ENCODE measurements at regions not wholly inside any gene's neighbourhood (a gene's known extent, or its start where the extent isn't known, plus 50 kb on each side); places are given as distances from the start of the nearest gene placed in this dataset.

GRCh38 chr2:8537562-8538155 is 144.2 kb upstream of the ID2 start:
- DNase-seq (ENCODE audit: low read depth in 4 of 4, low spot score in 3 of 4), result no peak

- no peak for DNase-seq (ENCODE audit: low read depth in 4 of 4, low spot score in 3 of 4)
Measured at GRCh38 chr2:8538531-8538930, 143.3 kb upstream of the ID2 start.

GRCh38 chr2:8538931-8539621 is 142.8 kb upstream of the ID2 start:
- no peak for DNase-seq (ENCODE audit: low read depth in 4 of 4, low spot score in 3 of 4)

GRCh38 chr2:8539743-8540551 is 141.9 kb upstream of the ID2 start:
- DNase-seq (ENCODE audit: low read depth in 4 of 4, low spot score in 3 of 4), result peak in 3 of 4 donors; percentile 59 to 80 (median 72)

GRCh38 chr2:8540552-8541055 is 141.3 kb upstream of the ID2 start:
- DNase-seq (ENCODE audit: low read depth in 4 of 4, low spot score in 3 of 4), result no peak

- no peak for DNase-seq (ENCODE audit: low read depth in 4 of 4, low spot score in 3 of 4)
Measured at GRCh38 chr2:8541223-8541622, 140.6 kb upstream of the ID2 start.

- no peak for DNase-seq (ENCODE audit: low read depth in 4 of 4, low spot score in 3 of 4)
Measured at GRCh38 chr2:8541636-8542035, 140.2 kb upstream of the ID2 start.

GRCh38 chr2:8542381-8543059 is 139.3 kb upstream of the ID2 start:
- no peak for DNase-seq (ENCODE audit: low read depth in 4 of 4, low spot score in 3 of 4)

- no peak for DNase-seq (ENCODE audit: low read depth in 4 of 4, low spot score in 3 of 4)
Measured at GRCh38 chr2:8543060-8543382, 138.8 kb upstream of the ID2 start.

- DNase-seq (ENCODE audit: low read depth in 4 of 4, low spot score in 3 of 4), result no peak
Measured at GRCh38 chr2:8543383-8544170, 138.3 kb upstream of the ID2 start.

- no peak for DNase-seq (ENCODE audit: low read depth in 4 of 4, low spot score in 3 of 4)
Measured at GRCh38 chr2:8544171-8544785, 137.6 kb upstream of the ID2 start.

GRCh38 chr2:8544786-8545694 is 136.8 kb upstream of the ID2 start:
- no peak for DNase-seq (ENCODE audit: low read depth in 4 of 4, low spot score in 3 of 4)

- DNase-seq (ENCODE audit: low read depth in 4 of 4, low spot score in 3 of 4), result no peak
Measured at GRCh38 chr2:8545695-8546611, 135.9 kb upstream of the ID2 start.

- DNase-seq (ENCODE audit: low read depth in 4 of 4, low spot score in 3 of 4), result no peak
Measured at GRCh38 chr2:8546612-8547283, 135.1 kb upstream of the ID2 start.

GRCh38 chr2:8547284-8548064 is 134.4 kb upstream of the ID2 start:
- no peak for DNase-seq (ENCODE audit: low read depth in 4 of 4, low spot score in 3 of 4)

GRCh38 chr2:8548065-8548618 is 133.7 kb upstream of the ID2 start:
- no peak for DNase-seq (ENCODE audit: low read depth in 4 of 4, low spot score in 3 of 4)

Data from right renal pelvis (tissue), 4 donors.